Activated CD4-positive, alpha-beta T cell treated with anti-CD3 and anti-CD28 coated beads, Interleukin-2, amount 50 U/mL, for 24 hours (primary cell): ENCODE measurements at regions not wholly inside any gene's neighbourhood (a gene's known extent, or its start where the extent isn't known, plus 50 kb on each side); places are given as distances from the start of the nearest gene placed in this dataset.
"Not testable (repeated sequence)": the region's sequence is repeated elsewhere in the genome, so short reads cannot be mapped to it uniquely, and the experiment has no call there.

Experiments
- DNase-seq, 2 donors: peaks; one replicate each; pipeline ENCODE4 v3.0.0-alpha.2; 2020; ENCODE audit warnings: low read depth in 1 of 2, low spot score in 1 of 2

DNA sequence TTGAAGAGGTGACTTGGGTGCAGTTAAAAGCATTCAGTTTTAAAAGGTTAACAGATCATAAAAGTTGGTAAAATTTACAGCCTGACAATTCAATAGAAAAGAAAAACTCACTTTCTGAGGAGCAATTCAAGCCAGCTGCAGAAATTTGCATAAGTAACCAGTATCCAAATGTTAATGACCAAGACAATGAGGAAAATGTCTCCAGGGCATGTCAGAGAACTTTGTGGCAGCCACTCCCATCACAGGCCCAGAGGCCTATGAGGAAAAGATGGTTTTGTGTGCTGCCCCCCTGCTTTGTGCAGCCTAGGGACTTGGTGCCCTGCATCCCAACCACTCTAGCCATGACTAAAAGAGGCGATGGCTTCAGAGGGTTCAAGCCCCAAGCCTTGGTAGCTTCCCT, 1406.5 kb upstream of the ACO1 start:
- DNase-seq: no peak

DNA sequence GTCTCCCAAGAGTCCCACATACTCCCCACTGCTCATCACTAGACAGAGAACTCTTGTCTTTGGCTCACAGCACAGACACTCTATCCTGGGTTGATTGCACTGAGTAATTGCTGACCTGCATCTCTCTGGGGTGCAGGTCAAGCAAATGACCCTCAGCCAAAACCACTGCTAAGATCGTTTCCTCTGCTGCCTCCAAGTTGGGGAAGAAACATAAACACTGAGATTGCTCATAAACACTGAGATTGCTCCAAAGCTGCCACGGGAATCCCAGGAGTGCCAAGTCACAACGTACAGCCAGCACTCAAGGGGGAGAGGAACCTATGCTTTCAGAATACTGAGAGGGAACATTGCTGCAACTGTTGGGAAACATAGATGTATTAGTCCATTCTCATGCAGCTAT, 1402.1 kb upstream of the ACO1 start:
- DNase-seq: no peak

- DNase-seq: no peak
Measured at GRCh38 chr9:30995956-30996738, 1388.3 kb upstream of the ACO1 start.

DNA sequence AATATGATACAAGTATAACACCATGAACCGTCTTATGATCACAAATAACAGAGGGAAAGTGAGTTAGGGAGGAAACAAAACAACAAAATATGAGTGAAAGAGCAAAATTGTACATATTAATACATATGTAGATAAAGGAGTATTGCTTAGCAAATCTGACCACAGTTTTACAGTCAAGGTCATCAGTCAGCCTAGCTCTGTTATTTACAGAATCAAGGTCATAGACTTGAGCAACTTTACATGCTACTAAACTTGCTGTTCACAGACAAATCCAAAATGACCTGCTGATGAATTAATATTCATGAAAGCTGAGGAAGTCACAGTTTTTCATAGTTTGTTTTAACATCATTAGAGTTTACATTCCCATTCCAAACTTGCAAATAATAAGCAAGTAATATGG, 1387.7 kb upstream of the ACO1 start:
- DNase-seq: no peak

DNA sequence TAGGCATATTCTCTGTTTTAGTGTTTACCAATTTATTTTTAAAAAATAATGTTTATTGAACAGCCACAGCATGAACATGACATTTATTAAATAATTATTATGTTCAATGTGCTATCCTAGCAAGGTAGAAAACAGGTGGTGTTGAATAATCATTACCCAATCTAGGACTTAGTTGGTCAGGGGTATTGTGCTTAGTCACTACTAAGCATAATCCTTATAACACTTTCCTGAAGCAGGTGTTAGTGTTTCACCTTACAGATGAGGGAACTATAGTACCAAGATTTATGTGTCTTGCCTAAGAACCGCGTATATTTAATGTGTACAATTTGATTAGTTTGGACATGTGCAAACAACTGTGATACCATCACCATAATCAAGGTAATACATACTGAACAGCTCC, 1387.2 kb upstream of the ACO1 start:
- no peak for DNase-seq

DNA sequence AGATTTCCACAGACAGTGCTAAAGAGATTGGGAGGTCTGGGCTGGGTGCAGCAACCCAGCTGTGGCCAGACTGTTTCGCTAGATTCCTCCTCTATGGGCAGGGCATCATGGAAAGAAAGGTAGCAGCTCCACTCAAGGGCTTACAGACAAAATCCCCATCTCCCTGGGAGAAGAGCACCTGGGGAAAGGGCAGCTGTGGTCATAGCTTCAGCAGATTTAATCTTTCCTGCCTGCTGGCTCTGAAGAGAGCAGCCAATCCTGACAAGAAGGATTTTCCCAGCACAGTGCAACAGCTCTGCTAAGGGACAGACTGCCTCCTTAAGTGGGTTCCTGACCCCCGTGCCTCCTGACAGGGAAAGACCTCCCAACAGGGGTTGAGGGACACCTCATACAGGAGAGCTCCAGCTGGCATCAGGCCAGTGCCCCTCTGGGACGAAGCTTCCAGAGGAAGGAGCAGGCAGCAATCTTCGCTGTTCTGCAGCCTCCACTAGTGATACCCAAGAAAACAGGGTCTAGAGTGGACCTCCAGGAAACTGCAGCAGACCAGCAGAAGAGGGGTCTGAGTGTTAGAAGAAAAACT, 1379.3 kb upstream of the ACO1 start:
- DNase-seq: no peak

DNA sequence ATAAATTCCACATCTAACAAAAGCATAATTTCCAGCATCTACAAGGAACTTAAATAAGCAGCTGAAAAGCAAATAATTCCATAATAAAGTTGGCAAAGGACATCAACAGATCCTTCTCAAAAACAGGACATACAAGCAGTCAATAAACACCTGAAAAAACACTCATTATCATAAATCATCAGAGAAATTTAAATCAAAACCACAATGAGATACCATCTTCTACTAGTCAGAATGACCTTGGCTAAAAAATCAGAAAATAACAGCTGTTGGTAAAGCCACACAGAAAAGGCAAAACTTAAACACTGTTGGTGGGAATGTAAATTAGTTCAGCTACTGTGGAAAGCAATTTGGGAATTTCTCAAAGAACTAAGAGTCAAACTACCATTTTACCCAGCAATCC, 1371.1 kb upstream of the ACO1 start:
- no peak for DNase-seq

GRCh38 chr9:31023847-31024246, 1360.6 kb upstream of the ACO1 start:
- DNase-seq: no peak

GRCh38 chr9:31027678-31028077, 1356.8 kb upstream of the ACO1 start:
- DNase-seq: no peak

DNA sequence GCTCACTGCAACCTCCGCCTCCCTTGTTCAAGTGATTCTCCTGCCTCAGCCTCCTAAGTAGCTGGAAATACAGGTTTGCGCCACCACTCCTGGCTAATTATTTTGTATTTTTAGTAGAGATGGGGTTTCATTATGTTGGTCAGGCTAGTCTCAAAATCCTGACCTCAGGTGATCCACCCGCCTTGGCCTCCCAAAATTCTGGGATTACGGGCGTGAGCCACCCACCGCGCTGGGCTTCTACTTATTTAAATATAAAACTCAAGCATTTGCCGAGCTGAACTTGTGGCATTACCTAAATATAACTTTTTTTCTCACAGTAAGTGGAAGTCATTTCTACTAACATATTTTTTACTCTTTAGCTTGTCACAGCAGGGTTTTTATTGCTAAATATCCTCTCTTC, 1356.3 kb upstream of the ACO1 start:
- no peak for DNase-seq

GRCh38 chr9:31030741-31031202, 1353.7 kb upstream of the ACO1 start:
- no peak for DNase-seq

DNA sequence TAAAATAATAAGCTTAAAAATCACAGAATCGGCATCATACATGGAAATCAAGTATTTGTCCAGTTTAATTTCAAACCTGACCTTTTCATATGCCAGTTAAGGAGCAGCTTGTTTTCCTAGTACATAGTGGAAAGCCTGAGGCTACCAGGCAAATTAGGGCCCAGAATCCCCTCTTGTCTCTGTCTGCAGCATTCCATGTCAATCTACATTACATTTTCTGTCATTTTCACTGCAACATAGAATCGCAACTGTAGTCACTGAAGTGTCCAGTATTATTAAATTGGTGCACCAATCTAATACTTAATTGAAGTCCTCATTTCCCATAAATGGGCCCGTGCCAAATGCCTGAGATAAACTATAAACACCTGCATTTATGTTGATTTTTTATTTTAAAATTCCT, 1352.2 kb upstream of the ACO1 start:
- no peak for DNase-seq

GRCh38 chr9:31034311-31034710, 1350.1 kb upstream of the ACO1 start:
- no peak for DNase-seq

GRCh38 chr9:31040564-31040963, 1343.9 kb upstream of the ACO1 start:
- no peak for DNase-seq

GRCh38 chr9:31045810-31046209, 1338.6 kb upstream of the ACO1 start:
- no peak for DNase-seq

DNA sequence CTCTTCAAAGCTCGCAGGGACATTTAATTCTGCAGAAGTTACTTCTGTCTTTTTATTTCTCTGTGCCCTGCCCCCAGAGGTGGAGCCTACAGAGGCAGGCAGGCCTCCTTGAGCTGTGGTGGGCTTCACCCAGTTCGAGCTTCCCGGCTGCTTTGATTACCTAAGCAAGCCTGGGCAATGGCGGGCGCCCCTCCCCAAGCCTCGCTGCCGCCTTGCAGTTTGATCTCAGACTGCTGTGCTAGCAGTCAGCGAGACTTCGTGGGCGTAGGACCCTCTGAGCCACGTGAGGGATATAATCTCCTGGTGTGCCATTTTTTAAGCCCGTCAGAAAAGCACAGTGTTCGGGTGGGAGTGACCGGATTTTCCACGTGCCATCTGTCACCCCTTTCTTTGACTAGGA, 1322.9 kb upstream of the ACO1 start:
- not testable (repeated sequence) for DNase-seq

- no peak for DNase-seq
Measured at GRCh38 chr9:31065691-31066090, 1318.8 kb upstream of the ACO1 start.

DNA sequence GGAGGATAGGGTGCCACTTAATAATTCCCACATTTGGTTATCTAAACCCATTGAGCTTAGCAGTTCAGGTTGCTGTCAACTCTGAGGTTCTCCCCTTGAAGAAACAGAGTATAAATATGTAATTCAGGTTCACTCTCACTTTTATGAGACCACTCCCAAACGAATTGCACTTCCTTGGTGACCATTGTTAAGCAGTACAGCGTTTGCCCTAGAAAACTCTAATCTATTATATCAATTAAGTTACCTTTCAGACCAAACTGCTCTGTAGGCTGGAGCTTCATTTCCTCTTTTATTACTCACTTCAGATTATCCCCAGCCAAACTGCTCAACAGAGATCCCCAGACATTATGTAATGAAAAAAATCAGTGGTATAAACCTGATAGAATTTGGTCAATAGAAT, 1317.0 kb upstream of the ACO1 start:
- no peak for DNase-seq

- no peak for DNase-seq
Measured at GRCh38 chr9:31071606-31072286, 1312.7 kb upstream of the ACO1 start.

DNA sequence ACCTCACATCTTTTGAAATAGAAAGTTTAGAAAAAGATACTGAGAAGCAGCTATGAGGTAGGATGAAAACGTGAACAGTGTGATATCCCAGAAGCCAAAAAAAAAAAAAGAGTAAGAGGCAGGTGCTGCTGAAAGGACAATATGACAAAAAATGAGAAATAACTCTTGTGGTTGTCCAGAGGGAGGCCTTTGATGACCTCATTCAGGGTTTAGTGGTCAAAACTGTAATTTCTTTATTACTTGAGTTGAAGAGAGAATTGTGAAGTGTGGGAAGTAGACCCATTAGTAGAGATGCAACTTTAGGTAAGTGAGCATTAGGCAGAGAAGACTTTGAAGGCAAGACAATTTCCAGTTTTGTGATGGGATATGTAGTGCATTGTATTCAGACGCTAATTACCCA, 1306.3 kb upstream of the ACO1 start:
- DNase-seq: no peak

GRCh38 chr9:31084350-31084749, 1300.1 kb upstream of the ACO1 start:
- DNase-seq: no peak

DNA sequence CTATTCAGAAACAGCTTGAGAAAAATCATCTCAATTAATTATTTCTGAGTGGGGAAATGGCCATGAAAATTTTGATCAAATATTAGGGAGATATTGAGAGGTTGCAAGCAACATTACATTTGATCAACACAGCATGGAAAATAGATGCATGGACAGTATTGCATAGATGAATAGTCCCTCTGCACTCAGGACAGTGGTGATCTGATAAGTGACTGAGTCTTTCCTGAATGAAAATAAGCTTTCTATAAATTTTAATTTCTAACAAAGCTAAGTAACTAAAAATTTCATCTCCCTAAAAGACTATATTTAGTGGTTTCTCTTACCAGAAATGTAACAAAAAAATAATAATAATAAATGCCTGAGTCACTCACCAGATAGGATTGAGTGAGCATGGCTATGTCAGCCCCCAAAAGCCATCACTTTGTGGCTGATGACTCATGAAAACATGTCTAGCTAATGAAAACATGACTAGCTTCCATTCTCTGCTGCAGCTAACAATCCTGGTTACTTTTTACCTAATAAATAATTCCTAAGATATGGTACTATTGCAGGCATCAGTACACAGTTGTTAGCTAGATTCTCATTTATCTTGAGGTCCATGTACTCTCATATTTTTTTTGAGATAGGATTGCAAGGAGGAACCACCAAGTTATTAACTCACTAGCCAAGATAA, 1294.8 kb upstream of the ACO1 start:
- DNase-seq: no peak
